Stomach smooth muscle (tissue), 2 donors: ENCODE measurements at regions not wholly inside any gene's neighbourhood (a gene's known extent, or its start where the extent isn't known, plus 50 kb on each side); places are given as distances from the start of the nearest gene placed in this dataset.

Source experiments
- H3K27ac ChIP-seq: one replicate; pipeline ENCODE4 v1.7.0; 2013; ENCODE audit warnings: mild to moderate bottlenecking, low read length, inconsistent platforms
- H3K27me3 ChIP-seq, 2 donors: one replicate each; pipeline ENCODE4 v1.7.0; 2013; ENCODE audit warnings: low read length in 2 of 2; ENCODE audit not compliant: insufficient read depth in 2 of 2, control insufficient read depth in 1 of 2
- H3K36me3 ChIP-seq, 2 donors: one replicate each; pipeline ENCODE4 v1.7.0; 2013; ENCODE audit warnings: low read length in 2 of 2; ENCODE audit not compliant: control insufficient read depth in 2 of 2, insufficient read depth in 2 of 2
- H3K4me1 ChIP-seq: one replicate; pipeline ENCODE4 v1.7.0; 2013; ENCODE audit warnings: low read length; ENCODE audit not compliant: control insufficient read depth, insufficient read depth
- H3K4me3 ChIP-seq, 2 donors: one replicate each; pipeline ENCODE4 v1.7.0; 2013; ENCODE audit warnings: low read length in 2 of 2
- H3K9ac ChIP-seq, 2 donors: one replicate each; pipeline ENCODE4 v1.7.0; 2013; ENCODE audit warnings: low read length in 2 of 2, mild to moderate bottlenecking in 1 of 2
- H3K9me3 ChIP-seq, 2 donors: one replicate each; pipeline ENCODE4 v1.7.0; 2013; ENCODE audit warnings: low read length in 2 of 2; ENCODE audit not compliant: control insufficient read depth in 2 of 2
- donor health status: healthy.
- donor health status: Pancreatic carcinoma.

DNA sequence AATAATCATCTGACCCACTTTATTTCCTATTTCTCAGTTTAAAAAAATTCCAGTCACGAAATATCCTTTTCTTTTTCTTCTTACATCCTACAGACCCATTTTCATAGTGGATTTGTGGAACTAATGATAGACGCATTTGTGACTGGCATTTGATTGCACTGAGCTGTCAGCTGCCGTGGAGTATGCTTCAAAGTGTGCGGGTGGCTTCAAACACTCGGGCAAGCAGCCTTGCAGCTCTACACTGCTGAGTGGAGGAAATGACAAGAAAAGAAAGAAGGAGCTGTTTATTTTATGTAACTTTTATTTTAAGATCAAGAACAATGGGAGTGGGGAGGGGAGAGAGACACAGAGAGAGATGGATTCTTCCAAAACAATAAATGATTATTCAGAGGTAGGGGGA lies 112.8 kb upstream of the NAP1L1 start:
- Histone ChIP-seq H3K36me3 (no peaks in the 10 kb centered on the region), H3K4me1 (no peaks in the 10 kb centered on the region), H3K4me3 (no peak overlapping the region), H3K9ac (no peak overlapping the region), H3K27me3 (no peaks in the 10 kb centered on the region), H3K9me3 (peaks cover 4 to 11% of the 10 kb centered on the region in 2 donors), H3K27ac (no peak overlapping the region)

DNA sequence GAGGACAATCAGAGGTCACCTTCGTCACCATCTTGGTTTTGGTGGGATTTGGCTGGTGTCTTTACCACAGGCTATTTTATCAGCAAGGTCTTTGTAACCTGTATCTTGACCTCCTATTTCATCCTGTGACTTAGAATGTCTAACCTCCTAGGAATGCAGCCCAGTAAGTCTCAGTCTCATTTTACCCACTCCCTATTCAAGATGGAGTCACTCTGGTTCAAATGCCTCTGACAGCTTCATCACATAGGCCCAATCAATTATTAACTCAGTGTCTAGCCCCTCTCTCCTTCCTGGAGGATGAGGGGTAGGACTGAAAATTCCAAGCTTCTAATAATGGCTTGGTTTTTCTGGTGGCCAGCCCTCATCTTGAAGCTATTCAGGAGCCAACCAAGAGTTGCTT lies 111.4 kb upstream of the NAP1L1 start:
- Histone ChIP-seq H3K27me3 (no peaks in the 10 kb centered on the region), H3K36me3 (no peaks in the 10 kb centered on the region), H3K4me3 (no peak overlapping the region), H3K4me1 (no peaks in the 10 kb centered on the region), H3K27ac (no peak overlapping the region), H3K9me3 (peaks cover 4 to 11% of the 10 kb centered on the region in 2 donors), H3K9ac (no peak overlapping the region)

DNA sequence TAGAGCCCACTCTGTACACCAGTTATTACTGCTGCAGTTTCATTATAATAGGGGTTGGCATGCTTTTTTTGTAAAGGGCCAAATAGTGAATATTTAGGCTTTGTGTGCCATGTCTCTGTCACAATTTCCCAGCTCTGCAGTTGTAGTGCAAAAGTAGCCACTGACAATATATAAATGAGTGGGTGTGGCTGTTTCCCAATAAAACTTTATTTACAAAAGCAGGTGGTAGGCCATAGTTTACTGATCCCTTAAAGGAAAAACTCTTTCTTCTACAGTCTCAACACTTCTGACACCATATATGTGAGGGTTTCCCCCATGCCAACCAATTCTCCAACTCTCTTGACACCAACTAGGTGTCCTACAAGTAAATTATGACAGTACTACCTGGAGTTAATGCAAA lies 110.2 kb upstream of the NAP1L1 start:
- Histone ChIP-seq H3K27ac (no peak overlapping the region), H3K4me3 (no peak overlapping the region), H3K4me1 (no peaks in the 10 kb centered on the region), H3K9me3 (peaks cover 4 to 8% of the 10 kb centered on the region in 2 donors), H3K36me3 (no peaks in the 10 kb centered on the region), H3K27me3 (no peaks in the 10 kb centered on the region), H3K9ac (no peak overlapping the region)

DNA sequence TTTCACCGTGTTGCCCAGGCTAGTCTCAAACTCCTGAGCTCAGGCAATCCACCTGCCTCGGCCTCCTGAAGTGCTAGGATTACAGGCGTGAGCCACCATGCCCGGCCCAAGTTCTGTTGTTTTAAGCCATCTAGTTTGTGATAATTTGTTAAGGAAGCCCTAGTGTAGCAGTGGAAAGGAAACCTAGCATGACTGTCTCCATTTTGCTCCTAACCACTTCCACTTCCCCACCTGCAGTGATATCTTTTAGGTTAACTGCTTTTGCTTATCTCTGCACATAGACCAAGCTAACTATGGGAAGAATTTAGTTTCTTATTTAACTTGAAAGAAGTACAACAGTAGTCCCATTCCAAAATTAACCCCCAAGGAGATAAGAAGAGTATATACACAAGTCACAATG lies 109.5 kb upstream of the NAP1L1 start:
- H3K4me3 ChIP-seq: no peak overlapping the region
- H3K27me3 ChIP-seq: no peaks in the 10 kb centered on the region
- H3K4me1 ChIP-seq: no peaks in the 10 kb centered on the region
- H3K36me3 ChIP-seq: no peaks in the 10 kb centered on the region
- H3K27ac ChIP-seq: no peak overlapping the region
- peaks cover 4 to 5% of the 10 kb centered on the region in 2 donors for H3K9me3 ChIP-seq
- no peak overlapping the region for H3K9ac ChIP-seq

DNA sequence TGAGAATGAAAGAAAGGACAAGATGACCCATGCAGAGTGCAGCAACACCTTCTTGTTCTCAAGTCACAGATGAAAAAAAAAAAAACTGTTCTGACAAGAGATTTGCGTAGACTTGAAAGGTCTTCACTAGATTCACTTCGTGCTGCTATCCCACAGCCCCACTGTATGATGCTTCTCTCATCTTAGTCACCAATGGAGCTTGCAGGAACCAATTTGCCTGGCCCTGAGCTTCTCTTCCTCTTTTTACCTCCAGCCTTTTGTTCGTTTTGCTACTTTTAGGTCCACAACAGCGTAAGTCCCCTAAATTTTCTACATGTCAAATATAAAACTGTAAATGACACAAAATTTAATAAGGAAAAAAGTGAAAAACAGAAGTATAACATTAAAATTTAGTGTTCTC lies 107.9 kb upstream of the NAP1L1 start:
- Histone ChIP-seq H3K27me3 (no peaks in the 10 kb centered on the region), H3K4me1 (no peaks in the 10 kb centered on the region), H3K9ac (no peak overlapping the region), H3K36me3 (no peaks in the 10 kb centered on the region), H3K4me3 (no peak overlapping the region), H3K27ac (no peak overlapping the region), H3K9me3 (no peaks in the 10 kb centered on the region)

DNA sequence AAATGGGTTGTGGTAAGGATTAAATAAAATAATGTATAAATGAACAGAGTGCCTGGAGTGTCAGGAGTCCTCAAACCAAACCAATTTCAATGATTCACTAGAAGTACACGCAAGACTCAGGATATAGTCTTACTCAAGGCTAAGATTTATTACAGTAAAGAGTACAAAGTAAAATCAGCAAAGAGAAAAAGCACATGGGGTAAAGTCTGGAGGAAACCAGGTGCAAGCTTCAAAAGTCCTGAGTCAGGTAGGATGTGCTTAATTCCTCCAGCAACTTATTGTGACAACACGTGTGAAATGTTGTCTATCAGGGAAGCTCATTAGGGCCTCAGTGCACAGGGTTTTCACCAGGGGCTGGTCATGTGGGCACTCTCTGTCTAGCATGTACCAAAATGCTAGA lies 105.8 kb upstream of the NAP1L1 start:
- Histone ChIP-seq H3K4me1 (no peaks in the 10 kb centered on the region), H3K27me3 (no peaks in the 10 kb centered on the region), H3K27ac (no peak overlapping the region)

DNA sequence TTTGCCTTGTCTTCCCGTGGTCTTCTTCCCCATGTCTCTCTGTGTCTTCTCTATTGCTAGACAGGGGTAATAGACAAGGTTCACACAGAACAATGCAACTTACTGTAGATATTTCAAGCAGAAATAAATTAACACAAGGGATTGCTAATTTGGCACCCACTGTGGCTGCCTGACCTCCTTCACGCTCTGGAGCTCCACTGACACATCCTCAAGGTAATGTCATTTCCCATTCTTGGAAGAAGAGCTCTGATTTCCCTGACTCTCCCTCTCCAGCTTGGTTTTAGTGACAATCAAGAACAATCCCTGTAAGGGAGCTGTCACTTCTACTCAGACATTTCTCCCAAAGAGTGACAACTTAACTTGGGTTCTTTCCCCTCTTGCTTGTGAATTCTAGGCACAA lies 105.4 kb upstream of the NAP1L1 start:
- H3K4me1 ChIP-seq: no peaks in the 10 kb centered on the region
- no peaks in the 10 kb centered on the region for H3K9me3 ChIP-seq
- no peak overlapping the region for H3K4me3 ChIP-seq
- H3K36me3 ChIP-seq: no peaks in the 10 kb centered on the region
- H3K27me3 ChIP-seq: no peaks in the 10 kb centered on the region
- H3K27ac ChIP-seq: no peak overlapping the region
- H3K9ac ChIP-seq: no peak overlapping the region

More for the DNA sequence above, 105.8 kb upstream of the NAP1L1 start:
- H3K9me3 ChIP-seq: no peaks in the 10 kb centered on the region
- H3K4me3 ChIP-seq: no peak overlapping the region
- H3K9ac ChIP-seq: no peak overlapping the region
- H3K36me3 ChIP-seq: no peaks in the 10 kb centered on the region

DNA sequence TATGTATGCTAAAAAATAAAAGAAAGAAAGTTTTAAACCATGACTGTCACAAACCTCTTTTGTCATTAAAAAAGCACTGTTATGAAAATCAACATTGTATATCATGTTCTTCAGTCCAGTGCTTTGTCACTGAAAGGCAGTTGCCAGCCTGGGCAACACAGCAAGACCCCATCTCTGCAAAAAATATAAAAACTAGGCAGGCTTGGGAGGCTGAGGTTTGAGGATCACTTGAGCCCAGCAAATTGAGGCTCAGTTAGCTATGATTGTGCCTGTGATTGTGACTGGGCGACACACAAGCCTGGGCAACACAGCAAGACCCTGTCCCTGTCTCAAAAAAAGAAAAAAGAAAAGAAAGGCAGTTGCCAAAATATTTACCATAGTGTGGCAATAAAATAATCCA lies 102.7 kb upstream of the NAP1L1 start:
- Histone ChIP-seq H3K36me3 (no peaks in the 10 kb centered on the region), H3K9me3 (no peaks in the 10 kb centered on the region), H3K27ac (no peak overlapping the region), H3K27me3 (no peaks in the 10 kb centered on the region), H3K4me1 (no peaks in the 10 kb centered on the region), H3K4me3 (no peak overlapping the region), H3K9ac (no peak overlapping the region)

DNA sequence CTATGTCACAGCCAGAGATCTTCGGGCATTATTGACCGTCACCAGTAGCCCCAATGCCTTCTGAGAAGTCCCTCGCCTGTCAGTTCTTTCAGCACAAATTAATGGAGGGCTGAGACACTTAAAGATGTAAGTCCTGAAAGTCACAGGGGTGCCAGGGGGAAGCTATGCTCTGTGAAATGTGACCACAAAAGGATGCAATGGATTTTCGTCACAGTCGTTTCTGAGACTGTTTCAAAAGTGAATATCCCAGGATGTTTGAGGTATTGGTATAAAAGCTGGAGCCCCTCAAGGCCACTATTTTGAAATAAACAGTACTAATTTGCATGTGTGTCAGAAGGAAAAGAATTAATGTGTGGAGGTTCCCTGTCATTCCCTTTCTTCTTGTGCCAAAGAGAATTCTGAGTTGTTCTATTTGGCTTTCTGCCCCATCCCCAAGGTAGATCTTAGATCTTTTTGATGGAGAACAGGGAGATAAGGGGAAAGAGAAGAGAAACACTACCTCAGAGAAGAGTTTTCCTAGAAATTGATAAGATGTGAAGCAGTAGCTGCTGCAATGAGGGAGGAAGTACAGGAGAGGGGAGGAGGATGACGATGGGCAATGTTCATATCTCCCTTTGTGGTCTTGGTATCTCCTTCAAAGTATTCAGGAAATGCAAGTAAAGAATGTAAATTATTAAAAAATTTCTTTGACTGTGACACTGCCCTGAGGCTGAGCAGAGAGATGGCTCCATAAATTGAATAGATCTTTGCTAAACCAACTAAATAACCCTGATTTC lies 101.8 kb upstream of the NAP1L1 start:
- Histone ChIP-seq H3K9me3 (no peaks in the 10 kb centered on the region), H3K4me1 (no peaks in the 10 kb centered on the region), H3K27me3 (no peaks in the 10 kb centered on the region), H3K9ac (no peak overlapping the region), H3K27ac (no peak overlapping the region), H3K4me3 (no peak overlapping the region), H3K36me3 (no peaks in the 10 kb centered on the region)

DNA sequence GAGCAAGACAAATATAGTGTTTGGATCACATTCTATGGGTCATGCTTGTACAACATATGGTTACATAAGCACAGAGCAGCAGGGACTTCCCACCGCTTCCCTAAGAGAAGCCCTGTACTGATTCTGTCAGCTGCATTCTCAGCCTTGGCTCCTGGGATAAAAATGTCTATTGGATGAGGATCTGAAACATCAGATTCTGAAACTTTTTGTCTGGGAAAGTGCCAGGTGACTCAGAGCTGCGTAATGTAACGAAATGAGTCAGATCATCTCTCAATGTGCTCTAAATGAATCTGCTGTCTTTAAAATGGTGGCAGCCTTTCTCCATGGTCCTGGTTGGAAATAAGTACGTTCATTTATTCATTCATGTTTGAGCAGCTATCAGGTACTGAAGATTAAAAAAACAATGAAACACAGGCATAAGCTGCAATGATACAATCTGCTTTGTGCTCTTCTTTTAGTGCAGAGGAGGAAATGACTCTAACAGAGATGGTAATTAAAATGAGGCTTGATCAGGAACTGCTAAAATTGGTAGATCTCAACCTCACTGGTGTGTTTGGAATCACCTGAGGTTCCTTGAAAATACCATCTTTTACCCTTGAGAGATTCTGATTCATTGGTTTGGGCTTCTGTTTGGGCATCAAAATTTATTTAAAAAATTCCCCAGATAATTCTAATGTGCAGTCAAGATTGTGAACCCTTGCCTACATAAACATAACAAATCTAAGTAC lies 99.1 kb upstream of the NAP1L1 start:
- Histone ChIP-seq H3K36me3 (no peaks in the 10 kb centered on the region), H3K9ac (no peak overlapping the region), H3K4me1 (no peaks in the 10 kb centered on the region), H3K4me3 (no peak overlapping the region), H3K9me3 (no peaks in the 10 kb centered on the region), H3K27me3 (no peaks in the 10 kb centered on the region), H3K27ac (no peak overlapping the region)
